ENCODE measurements at regions not wholly inside any gene's neighbourhood (a gene's known extent, or its start where the extent isn't known, plus 50 kb on each side); places are given as distances from the start of the nearest gene placed in this dataset.

DNA sequence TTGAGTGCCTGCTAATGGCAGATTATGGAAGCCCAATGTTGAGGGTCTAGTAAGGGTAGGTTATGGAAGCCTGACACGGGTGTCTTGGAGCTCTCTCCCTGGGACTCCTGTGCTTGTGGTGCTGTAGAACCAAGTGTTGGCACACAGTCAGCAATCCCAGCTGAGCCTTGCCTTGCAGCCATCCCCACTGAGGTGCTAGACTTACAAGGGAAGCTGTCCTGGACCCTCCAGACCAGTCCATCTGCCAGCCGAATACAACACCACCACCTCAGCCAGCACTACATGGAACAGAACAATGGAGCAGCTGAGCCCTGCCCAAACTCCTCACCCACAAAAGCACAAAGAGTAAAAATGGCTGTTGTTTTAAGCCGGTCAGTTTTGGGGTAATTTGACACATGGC is 90.5 kb upstream of the DNAH5 start:
- no peak overlapping the region for H3K4me3 ChIP-seq (IDR thresholded peaks at IDR 0.05; ENCODE audit: insufficient read depth, low read depth, low read length)

GRCh38 chr5:14032918-14033317 is 88.4 kb upstream of the DNAH5 start:
- Histone ChIP-seq H3K4me3 (IDR thresholded peaks at IDR 0.05; ENCODE audit: insufficient read depth, low read depth, low read length) (no peak overlapping the region), H4K20me1 (ENCODE audit: insufficient read depth) (no peaks in the 10 kb centered on the region), H3K27ac (no peak overlapping the region), H3K4me1 (ENCODE audit: low read depth, poor library complexity, severe bottlenecking) (peaks cover 20% of the 10 kb centered on the region), H3K79me2 (ENCODE audit: insufficient read depth, low read depth) (no peaks in the 10 kb centered on the region), H3K4me2 (no peak overlapping the region), H3K36me3 (ENCODE audit: insufficient read depth) (no peaks in the 10 kb centered on the region), H3K9ac (no peak overlapping the region), H3K27me3 (ENCODE audit: insufficient read depth, low read depth) (no peaks in the 10 kb centered on the region), H2AFZ (ENCODE audit: low read depth) (no peak overlapping the region)
- TF ChIP-seq, protein P1, sequence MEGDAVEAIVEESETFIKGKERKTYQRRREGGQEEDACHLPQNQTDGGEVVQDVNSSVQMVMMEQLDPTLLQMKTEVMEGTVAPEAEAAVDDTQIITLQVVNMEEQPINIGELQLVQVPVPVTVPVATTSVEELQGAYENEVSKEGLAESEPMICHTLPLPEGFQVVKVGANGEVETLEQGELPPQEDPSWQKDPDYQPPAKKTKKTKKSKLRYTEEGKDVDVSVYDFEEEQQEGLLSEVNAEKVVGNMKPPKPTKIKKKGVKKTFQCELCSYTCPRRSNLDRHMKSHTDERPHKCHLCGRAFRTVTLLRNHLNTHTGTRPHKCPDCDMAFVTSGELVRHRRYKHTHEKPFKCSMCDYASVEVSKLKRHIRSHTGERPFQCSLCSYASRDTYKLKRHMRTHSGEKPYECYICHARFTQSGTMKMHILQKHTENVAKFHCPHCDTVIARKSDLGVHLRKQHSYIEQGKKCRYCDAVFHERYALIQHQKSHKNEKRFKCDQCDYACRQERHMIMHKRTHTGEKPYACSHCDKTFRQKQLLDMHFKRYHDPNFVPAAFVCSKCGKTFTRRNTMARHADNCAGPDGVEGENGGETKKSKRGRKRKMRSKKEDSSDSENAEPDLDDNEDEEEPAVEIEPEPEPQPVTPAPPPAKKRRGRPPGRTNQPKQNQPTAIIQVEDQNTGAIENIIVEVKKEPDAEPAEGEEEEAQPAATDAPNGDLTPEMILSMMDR (conservative IDR thresholded peaks at IDR 0.05; ENCODE audit: low read depth, low read length), result no peak

More for the DNA sequence above, 90.5 kb upstream of the DNAH5 start:
- no peaks in the 10 kb centered on the region for H4K20me1 ChIP-seq (ENCODE audit: insufficient read depth)
- H3K27me3 ChIP-seq (ENCODE audit: insufficient read depth, low read depth), result no peaks in the 10 kb centered on the region
- peaks cover 20% of the 10 kb centered on the region for H3K4me1 ChIP-seq (ENCODE audit: low read depth, poor library complexity, severe bottlenecking)
- H2AFZ ChIP-seq (ENCODE audit: low read depth), result no peak overlapping the region
- H3K27ac ChIP-seq, result no peak overlapping the region
- H3K4me2 ChIP-seq, result no peak overlapping the region
- H3K36me3 ChIP-seq (ENCODE audit: insufficient read depth), result no peaks in the 10 kb centered on the region
- H3K79me2 ChIP-seq (ENCODE audit: insufficient read depth, low read depth), result no peaks in the 10 kb centered on the region
- TF ChIP-seq, protein P1 (conservative IDR thresholded peaks at IDR 0.05; ENCODE audit: low read depth, low read length), result no peak
- H3K9ac ChIP-seq, result no peak overlapping the region

DNA sequence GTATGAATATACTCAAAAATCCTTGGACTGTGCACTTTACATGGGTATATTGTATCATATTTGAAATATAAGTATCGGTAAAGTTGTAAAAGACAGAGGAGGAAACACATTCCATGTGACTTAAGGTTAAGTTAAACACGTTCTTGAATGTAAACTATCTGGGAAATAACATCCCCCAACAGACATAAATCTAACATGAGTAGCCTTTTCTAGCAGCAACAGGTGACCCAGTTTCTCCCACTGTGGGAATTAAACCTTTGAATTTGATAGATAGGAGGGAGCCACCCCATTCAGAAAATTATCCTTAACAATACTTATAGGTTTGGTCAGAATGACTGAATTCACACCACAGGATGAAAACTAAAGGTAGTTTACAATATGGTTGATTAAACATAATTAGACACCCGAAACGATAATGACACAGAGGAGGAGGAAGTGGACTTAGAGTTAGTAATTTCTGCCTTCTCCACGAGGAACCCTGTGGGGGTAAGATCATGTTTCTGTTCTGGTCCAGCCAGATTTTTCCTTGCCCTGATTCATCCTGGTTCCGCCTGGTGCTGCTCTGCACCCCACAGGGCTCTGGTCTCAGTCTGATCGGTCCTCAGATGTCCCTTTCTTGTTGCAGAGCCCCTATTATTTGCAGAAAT is 84.6 kb upstream of the DNAH5 start:
- H4K20me1 ChIP-seq (ENCODE audit: insufficient read depth), result no peaks in the 10 kb centered on the region
- no peaks in the 10 kb centered on the region for H3K27me3 ChIP-seq (ENCODE audit: insufficient read depth, low read depth)
- no peaks in the 10 kb centered on the region for H3K36me3 ChIP-seq (ENCODE audit: insufficient read depth)
- no peak overlapping the region for H3K9ac ChIP-seq
- H3K79me2 ChIP-seq (ENCODE audit: insufficient read depth, low read depth), result no peaks in the 10 kb centered on the region
- no peak overlapping the region for H3K27ac ChIP-seq
- H3K4me3 ChIP-seq (IDR thresholded peaks at IDR 0.05; ENCODE audit: insufficient read depth, low read depth, low read length), result no peak overlapping the region
- H3K4me2 ChIP-seq, result no peak overlapping the region
- TF ChIP-seq, protein P1 (conservative IDR thresholded peaks at IDR 0.05; ENCODE audit: low read depth, low read length), result no peak
- H3K4me1 ChIP-seq (ENCODE audit: low read depth, poor library complexity, severe bottlenecking), result no peaks in the 10 kb centered on the region
- no peak overlapping the region for H2AFZ ChIP-seq (ENCODE audit: low read depth)

DNA sequence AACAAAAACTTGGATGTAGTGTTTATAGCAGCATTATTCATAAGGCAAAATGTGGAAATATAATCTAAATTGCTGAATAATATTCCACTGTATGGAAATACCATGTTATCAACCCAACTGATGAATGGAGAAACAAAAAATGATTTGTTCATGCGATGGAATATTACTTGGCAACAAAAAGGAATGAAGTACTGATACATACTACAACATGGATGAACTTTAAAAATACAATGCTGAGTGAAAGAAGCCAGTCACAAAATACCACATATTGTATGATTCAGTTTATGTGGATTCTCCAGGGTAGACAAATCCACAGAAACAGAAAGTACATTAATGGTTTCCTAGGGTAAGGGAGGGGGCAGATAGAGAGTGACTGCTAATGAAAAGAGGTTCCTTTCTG is 83.7 kb upstream of the DNAH5 start:
- Histone ChIP-seq H3K4me1 (ENCODE audit: low read depth, poor library complexity, severe bottlenecking) (no peaks in the 10 kb centered on the region), H3K27ac (no peak overlapping the region), H3K4me2 (no peak overlapping the region), H3K36me3 (ENCODE audit: insufficient read depth) (no peaks in the 10 kb centered on the region), H4K20me1 (ENCODE audit: insufficient read depth) (no peaks in the 10 kb centered on the region), H3K9ac (no peak overlapping the region), H3K27me3 (ENCODE audit: insufficient read depth, low read depth) (no peaks in the 10 kb centered on the region), H3K4me3 (IDR thresholded peaks at IDR 0.05; ENCODE audit: insufficient read depth, low read depth, low read length) (no peak overlapping the region), H3K79me2 (ENCODE audit: insufficient read depth, low read depth) (no peaks in the 10 kb centered on the region), H2AFZ (ENCODE audit: low read depth) (no peak overlapping the region)
- TF ChIP-seq, protein P1 (conservative IDR thresholded peaks at IDR 0.05; ENCODE audit: low read depth, low read length), result no peak
